Prostate gland (tissue), 2 donors: ENCODE measurements at regions not wholly inside any gene's neighbourhood (a gene's known extent, or its start where the extent isn't known, plus 50 kb on each side); places are given as distances from the start of the nearest gene placed in this dataset.

ENCODE experiments used
- CTCF ChIP-seq, 4 experiments: fragments of 200-600 bp in 2 of 4; fragments of 450-650 bp in 2 of 4; sonication (generic) in 2 of 4; IDR thresholded peaks; 1 replicate in 3 of 4; 2 replicates in 1 of 4; pipeline ENCODE4 v1.5.1; 2016 to 2019; ENCODE audit warnings: antibody characterized with exemption in 4 of 4, mild to moderate bottlenecking in 2 of 4, moderate library complexity in 2 of 4
- POLR2A ChIP-seq: fragments of 450-650 bp; IDR thresholded peaks from one replicate; pipeline ENCODE4 v1.6.1; 2016; ENCODE audit warnings: antibody characterized with exemption, mild to moderate bottlenecking

- TF ChIP-seq CTCF (IDR thresholded peaks at IDR 0.05): no peak
- no peak for TF ChIP-seq POLR2A
Observed at GRCh38 chr2:118714118-118714517, 133.3 kb downstream of the EN1 start.
